NT2/D1 (cell line): ENCODE measurements at regions not wholly inside any gene's neighbourhood (a gene's known extent, or its start where the extent isn't known, plus 50 kb on each side); places are given as distances from the start of the nearest gene placed in this dataset.

Source experiments
- DNase-seq: peaks from one replicate; pipeline ENCODE4 v3.0.0-alpha.2; 2011; ENCODE audit warnings: low read depth, low spot score
- H3K27me3 ChIP-seq: 2 replicates; pipeline ENCODE4 v1.6.0; 2011; ENCODE audit warnings: mild to moderate bottlenecking; ENCODE audit not compliant: insufficient read length, insufficient read depth
- H3K36me3 ChIP-seq: 2 replicates; pipeline ENCODE4 v1.6.1; 2011; ENCODE audit warnings: mild to moderate bottlenecking, low read length, mixed read lengths; ENCODE audit not compliant: insufficient read depth, insufficient read length
- H3K4me1 ChIP-seq: 2 replicates; pipeline ENCODE4 v1.5.1; 2011; ENCODE audit not compliant: insufficient read depth, insufficient read length
- H3K4me3 ChIP-seq: 2 replicates; pipeline ENCODE4 v1.5.1; 2011; ENCODE audit warnings: low read depth; ENCODE audit not compliant: insufficient read length
- H3K9ac ChIP-seq: 2 replicates; pipeline ENCODE4 v1.6.0; 2011; ENCODE audit warnings: low read depth; ENCODE audit not compliant: insufficient read length
- H3K9me3 ChIP-seq: 2 replicates; pipeline ENCODE4 v1.5.1; 2011; ENCODE audit warnings: mild to moderate bottlenecking, low read length; ENCODE audit not compliant: insufficient read depth
- SUZ12 ChIP-seq: IDR thresholded peaks from 2 replicates; pipeline ENCODE4 v1.6.1; 2011; ENCODE audit not compliant: insufficient read length, insufficient read depth; ENCODE audit errors: extremely low read depth
- YY1 ChIP-seq: IDR thresholded peaks from 2 replicates; pipeline ENCODE4 v1.6.1; 2011; ENCODE audit not compliant: insufficient read length, insufficient read depth
- ZNF274 ChIP-seq: IDR thresholded peaks from 2 replicates; pipeline ENCODE4 v1.6.1; 2011; ENCODE audit warnings: mild to moderate bottlenecking, low read depth, low read length

- TF ChIP-seq ZNF274 = no peak
- Histone ChIP-seq H3K27me3 (no peaks in the 10 kb centered on the region), H3K4me3 (no peak overlapping the region), H3K36me3 (no peaks in the 10 kb centered on the region), H3K4me1 (peaks cover 5% of the 10 kb centered on the region), H3K9me3 (no peaks in the 10 kb centered on the region), H3K9ac (no peak overlapping the region)
- no peak for DNase-seq
These were observed 89.4 kb downstream of the RRM2 start for GRCh38 chr2:10211844-10212422.

GRCh38 chr2:10212827-10213226 lies 89.9 kb upstream of the HPCAL1 start:
- Histone ChIP-seq H3K9ac (no peak overlapping the region), H3K27me3 (no peaks in the 10 kb centered on the region), H3K36me3 (no peaks in the 10 kb centered on the region), H3K9me3 (no peaks in the 10 kb centered on the region), H3K4me1 (peaks cover 9% of the 10 kb centered on the region), H3K4me3 (no peak overlapping the region)
- TF ChIP-seq SUZ12 (no peak), ZNF274 (no peak), YY1 (no peak)
- DNase-seq = no peak

- no peak overlapping the region for H3K9ac ChIP-seq
- no peak overlapping the region for H3K4me3 ChIP-seq
- TF ChIP-seq ZNF274 (no peak), YY1 (no peak), SUZ12 (no peak)
- H3K27me3 ChIP-seq = no peaks in the 10 kb centered on the region
- no peaks in the 10 kb centered on the region for H3K36me3 ChIP-seq
- peaks cover 14% of the 10 kb centered on the region for H3K4me1 ChIP-seq
- H3K9me3 ChIP-seq = no peaks in the 10 kb centered on the region
- DNase-seq = no peak
These were observed 88.5 kb upstream of the HPCAL1 start for GRCh38 chr2:10214179-10214578.

GRCh38 chr2:10215393-10215935 lies 87.2 kb upstream of the HPCAL1 start:
- no peak for DNase-seq
- no peak overlapping the region for H3K9ac ChIP-seq
- no peaks in the 10 kb centered on the region for H3K36me3 ChIP-seq
- peaks cover 14% of the 10 kb centered on the region for H3K4me1 ChIP-seq
- TF ChIP-seq YY1 (no peak), ZNF274 (no peak), SUZ12 (no peak)
- H3K9me3 ChIP-seq = no peaks in the 10 kb centered on the region
- no peaks in the 10 kb centered on the region for H3K27me3 ChIP-seq
- no peak overlapping the region for H3K4me3 ChIP-seq

GRCh38 chr2:10216677-10217488 lies 85.8 kb upstream of the HPCAL1 start:
- no peaks in the 10 kb centered on the region for H3K36me3 ChIP-seq
- peak overlapping the region; percentile 32 for H3K9ac ChIP-seq
- H3K9me3 ChIP-seq = no peaks in the 10 kb centered on the region

GRCh38 chr2:10217489-10218435 lies 84.9 kb upstream of the HPCAL1 start:
- H3K9me3 ChIP-seq = no peaks in the 10 kb centered on the region
- TF ChIP-seq SUZ12 = no peak
- peak overlapping the region; percentile 32 for H3K9ac ChIP-seq
- peaks cover 14% of the 10 kb centered on the region for H3K4me1 ChIP-seq
- DNase-seq = no peak
- H3K27me3 ChIP-seq = no peaks in the 10 kb centered on the region
- no peaks in the 10 kb centered on the region for H3K36me3 ChIP-seq
- H3K4me3 ChIP-seq = no peak overlapping the region

More at GRCh38 chr2:10216677-10217488, 85.8 kb upstream of the HPCAL1 start:
- no peak for DNase-seq
- Histone ChIP-seq H3K4me1 (peaks cover 14% of the 10 kb centered on the region), H3K27me3 (no peaks in the 10 kb centered on the region), H3K4me3 (no peak overlapping the region)
- TF ChIP-seq YY1 = no peak
- TF ChIP-seq SUZ12 = no peak
- TF ChIP-seq ZNF274 = no peak
